Heart left ventricle (tissue), 13 donors: ENCODE measurements at regions not wholly inside any gene's neighbourhood (a gene's known extent, or its start where the extent isn't known, plus 50 kb on each side); places are given as distances from the start of the nearest gene placed in this dataset.

ENCODE experiments used
- POLR2A ChIP-seq, 2 donors: fragments of 450-650 bp; IDR thresholded peaks; one replicate each; pipeline ENCODE4 v1.6.1; 2017; ENCODE audit warnings: antibody characterized with exemption in 2 of 2, mild to moderate bottlenecking in 2 of 2, moderate library complexity in 2 of 2
- TF ChIP-seq, protein P1 (sequence below), 12 donors: fragments of 200-600 bp; sonication (generic) in 4 of 12; IDR thresholded peaks; one replicate each; pipeline versions ENCODE4 v1.5.0 to v1.8.0; 2018 to 2022; ENCODE audit warnings: antibody characterized with exemption in 12 of 12, mild to moderate bottlenecking in 5 of 12
- donor health status: ischemic (EF 13 %, LVEDD 7.1; RV severe dilation, severe dysfunction).
- donor health status: DM: no; HTN: yes; CAD: no.
- donor health status: DM: no; HTN: no; CAD: no.
- donor health status: ischemic (EF 25% LVEDD 6.9; RV normal size, moderate dysfunction).
- donor health status: ischemic (EF 25% LVEDD 5.7; RV mildly dilated, moderate dysfunction).
- donor health status: ischemic (EF 35%, LVEDD 5.7; RV mildly dilated, moderate dysfunction).
- donor health status: nonischemic (EF 11% LVEDD 7.7; RV severe dilation, severe dysfunction).
- donor health status: DM: yes; HTN: yes; CAD: no.
- donor health status: PGD.
- donor health status: ischemic (EF 29% LVEDD 5.4; RV normal size, mild dysfunction).
- donor health status: nonischemic (EF 23%, LVEDD 6.1; RV moderate dilation, normal function).

DNA sequence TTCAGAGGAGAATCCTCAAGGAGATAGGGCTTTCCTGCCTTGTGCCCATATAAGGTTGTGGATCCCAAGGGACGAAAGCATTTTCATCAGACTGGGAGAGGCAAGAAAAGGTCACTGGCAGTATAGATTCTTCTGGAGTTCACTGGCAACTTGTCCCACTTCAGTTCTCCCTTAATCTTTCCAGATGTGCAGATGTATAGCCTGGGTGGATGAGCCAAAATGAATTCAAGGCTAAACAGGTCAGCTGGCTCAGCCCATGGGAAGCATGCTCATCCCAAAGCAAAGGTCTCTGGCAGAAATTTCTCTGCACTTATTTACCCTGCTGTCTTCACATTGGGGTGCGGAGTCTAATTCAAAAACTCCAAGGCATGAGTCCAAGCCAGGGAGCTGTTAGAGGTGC lies 148.9 kb upstream of the TNP1 start:
- TF ChIP-seq, protein P1, sequence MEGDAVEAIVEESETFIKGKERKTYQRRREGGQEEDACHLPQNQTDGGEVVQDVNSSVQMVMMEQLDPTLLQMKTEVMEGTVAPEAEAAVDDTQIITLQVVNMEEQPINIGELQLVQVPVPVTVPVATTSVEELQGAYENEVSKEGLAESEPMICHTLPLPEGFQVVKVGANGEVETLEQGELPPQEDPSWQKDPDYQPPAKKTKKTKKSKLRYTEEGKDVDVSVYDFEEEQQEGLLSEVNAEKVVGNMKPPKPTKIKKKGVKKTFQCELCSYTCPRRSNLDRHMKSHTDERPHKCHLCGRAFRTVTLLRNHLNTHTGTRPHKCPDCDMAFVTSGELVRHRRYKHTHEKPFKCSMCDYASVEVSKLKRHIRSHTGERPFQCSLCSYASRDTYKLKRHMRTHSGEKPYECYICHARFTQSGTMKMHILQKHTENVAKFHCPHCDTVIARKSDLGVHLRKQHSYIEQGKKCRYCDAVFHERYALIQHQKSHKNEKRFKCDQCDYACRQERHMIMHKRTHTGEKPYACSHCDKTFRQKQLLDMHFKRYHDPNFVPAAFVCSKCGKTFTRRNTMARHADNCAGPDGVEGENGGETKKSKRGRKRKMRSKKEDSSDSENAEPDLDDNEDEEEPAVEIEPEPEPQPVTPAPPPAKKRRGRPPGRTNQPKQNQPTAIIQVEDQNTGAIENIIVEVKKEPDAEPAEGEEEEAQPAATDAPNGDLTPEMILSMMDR (IDR thresholded peaks at IDR 0.05): no peak
- no peak for TF ChIP-seq POLR2A (IDR thresholded peaks at IDR 0.05)
